ENCODE measurements at regions not wholly inside any gene's neighbourhood (a gene's known extent, or its start where the extent isn't known, plus 50 kb on each side); places are given as distances from the start of the nearest gene placed in this dataset.

DNA sequence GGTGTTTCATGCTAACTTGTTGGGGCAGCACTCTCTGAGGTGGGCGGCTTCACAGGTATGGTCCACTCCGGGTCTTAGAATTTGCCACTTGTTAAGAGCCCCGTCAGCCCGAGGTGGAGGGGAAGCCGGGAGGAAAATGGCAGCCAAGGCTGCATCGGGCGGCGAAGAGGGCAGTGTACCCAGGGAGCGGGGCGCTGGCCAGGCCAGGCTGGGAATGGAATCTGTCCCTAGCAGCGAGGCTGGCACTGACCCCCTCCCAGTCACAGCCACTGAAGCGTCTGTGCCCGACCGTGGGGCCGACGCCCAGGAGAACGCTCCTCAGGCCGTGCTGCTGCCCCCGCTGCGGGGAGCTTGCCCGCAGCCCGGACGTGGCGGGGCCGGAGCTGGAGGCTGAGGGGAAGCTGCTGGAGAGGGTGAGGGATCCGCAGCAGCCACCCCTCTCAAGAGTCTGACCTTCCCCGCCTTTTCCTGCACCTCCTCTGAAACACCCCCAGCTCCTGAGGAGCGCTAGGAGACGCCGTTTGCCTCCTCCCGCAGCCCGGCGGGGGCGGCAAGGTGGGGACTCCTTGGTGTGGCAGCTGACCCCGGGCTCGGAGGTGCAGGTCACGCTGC is 313.8 kb upstream of the SPRY2 start:
- no peak for TF ChIP-seq SPI1 (IDR thresholded peaks at IDR 0.05; ENCODE audit: borderline replicate concordance, low read depth)
- TF ChIP-seq, protein P1, sequence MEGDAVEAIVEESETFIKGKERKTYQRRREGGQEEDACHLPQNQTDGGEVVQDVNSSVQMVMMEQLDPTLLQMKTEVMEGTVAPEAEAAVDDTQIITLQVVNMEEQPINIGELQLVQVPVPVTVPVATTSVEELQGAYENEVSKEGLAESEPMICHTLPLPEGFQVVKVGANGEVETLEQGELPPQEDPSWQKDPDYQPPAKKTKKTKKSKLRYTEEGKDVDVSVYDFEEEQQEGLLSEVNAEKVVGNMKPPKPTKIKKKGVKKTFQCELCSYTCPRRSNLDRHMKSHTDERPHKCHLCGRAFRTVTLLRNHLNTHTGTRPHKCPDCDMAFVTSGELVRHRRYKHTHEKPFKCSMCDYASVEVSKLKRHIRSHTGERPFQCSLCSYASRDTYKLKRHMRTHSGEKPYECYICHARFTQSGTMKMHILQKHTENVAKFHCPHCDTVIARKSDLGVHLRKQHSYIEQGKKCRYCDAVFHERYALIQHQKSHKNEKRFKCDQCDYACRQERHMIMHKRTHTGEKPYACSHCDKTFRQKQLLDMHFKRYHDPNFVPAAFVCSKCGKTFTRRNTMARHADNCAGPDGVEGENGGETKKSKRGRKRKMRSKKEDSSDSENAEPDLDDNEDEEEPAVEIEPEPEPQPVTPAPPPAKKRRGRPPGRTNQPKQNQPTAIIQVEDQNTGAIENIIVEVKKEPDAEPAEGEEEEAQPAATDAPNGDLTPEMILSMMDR (IDR thresholded peaks at IDR 0.05; ENCODE audit: insufficient read depth, low read length), result no peak
- no peak for TF ChIP-seq POLR2AphosphoS5 (IDR thresholded peaks at IDR 0.05; ENCODE audit: low read depth)
- TF ChIP-seq, protein P2, sequence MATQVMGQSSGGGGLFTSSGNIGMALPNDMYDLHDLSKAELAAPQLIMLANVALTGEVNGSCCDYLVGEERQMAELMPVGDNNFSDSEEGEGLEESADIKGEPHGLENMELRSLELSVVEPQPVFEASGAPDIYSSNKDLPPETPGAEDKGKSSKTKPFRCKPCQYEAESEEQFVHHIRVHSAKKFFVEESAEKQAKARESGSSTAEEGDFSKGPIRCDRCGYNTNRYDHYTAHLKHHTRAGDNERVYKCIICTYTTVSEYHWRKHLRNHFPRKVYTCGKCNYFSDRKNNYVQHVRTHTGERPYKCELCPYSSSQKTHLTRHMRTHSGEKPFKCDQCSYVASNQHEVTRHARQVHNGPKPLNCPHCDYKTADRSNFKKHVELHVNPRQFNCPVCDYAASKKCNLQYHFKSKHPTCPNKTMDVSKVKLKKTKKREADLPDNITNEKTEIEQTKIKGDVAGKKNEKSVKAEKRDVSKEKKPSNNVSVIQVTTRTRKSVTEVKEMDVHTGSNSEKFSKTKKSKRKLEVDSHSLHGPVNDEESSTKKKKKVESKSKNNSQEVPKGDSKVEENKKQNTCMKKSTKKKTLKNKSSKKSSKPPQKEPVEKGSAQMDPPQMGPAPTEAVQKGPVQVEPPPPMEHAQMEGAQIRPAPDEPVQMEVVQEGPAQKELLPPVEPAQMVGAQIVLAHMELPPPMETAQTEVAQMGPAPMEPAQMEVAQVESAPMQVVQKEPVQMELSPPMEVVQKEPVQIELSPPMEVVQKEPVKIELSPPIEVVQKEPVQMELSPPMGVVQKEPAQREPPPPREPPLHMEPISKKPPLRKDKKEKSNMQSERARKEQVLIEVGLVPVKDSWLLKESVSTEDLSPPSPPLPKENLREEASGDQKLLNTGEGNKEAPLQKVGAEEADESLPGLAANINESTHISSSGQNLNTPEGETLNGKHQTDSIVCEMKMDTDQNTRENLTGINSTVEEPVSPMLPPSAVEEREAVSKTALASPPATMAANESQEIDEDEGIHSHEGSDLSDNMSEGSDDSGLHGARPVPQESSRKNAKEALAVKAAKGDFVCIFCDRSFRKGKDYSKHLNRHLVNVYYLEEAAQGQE (IDR thresholded peaks at IDR 0.05; ENCODE audit: insufficient replicate concordance, low read depth), result no peak

Measured in HL-60 (cell line).